ENCODE measurements at regions not wholly inside any gene's neighbourhood (a gene's known extent, or its start where the extent isn't known, plus 50 kb on each side); places are given as distances from the start of the nearest gene placed in this dataset.
"Not testable (repeated sequence)": the region's sequence is repeated elsewhere in the genome, so short reads cannot be mapped to it uniquely, and the experiment has no call there.

DNA sequence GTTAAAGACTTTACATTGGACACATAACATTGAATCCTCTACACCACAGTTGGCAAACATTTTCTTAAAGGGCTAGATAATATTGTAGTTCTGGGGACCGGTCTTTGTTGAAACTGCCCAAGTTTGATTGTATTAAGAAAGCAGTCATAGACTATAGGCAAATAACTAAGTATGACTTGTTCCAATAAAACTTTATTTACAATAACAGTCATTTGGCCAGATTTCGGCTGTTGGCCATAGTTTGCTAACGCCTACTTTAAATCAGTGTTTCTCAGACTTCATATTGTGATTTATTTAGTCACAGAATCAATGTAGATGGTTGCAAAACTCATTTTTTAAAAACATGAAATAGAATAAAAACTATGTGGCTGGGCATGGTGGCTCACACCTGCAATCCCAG lies 531.8 kb downstream of the XYLT1 start:
- intact Hi-C loops (cut with DNase I; ENCODE audit: low total_unique reads) (no loop called here), in situ Hi-C loops (cut with MboI; ENCODE audit: low pct_ligation_motif_present in 1 of 4, low pct_unique_long_range_greater_than_20kb in 1 of 4, low sequenced_read_pairs in 3 of 4) (no loop called here)
- Histone ChIP-seq H3K36me3 (no peaks in the 10 kb centered on the region), H3K9me3 (no peaks in the 10 kb centered on the region), H3K27ac (no peak overlapping the region), H3K4me3 (no peak overlapping the region), H3K4me1 (no peaks in the 10 kb centered on the region), H3K27me3 (peaks cover 37% of the 10 kb centered on the region)
- TF ChIP-seq, protein P1, sequence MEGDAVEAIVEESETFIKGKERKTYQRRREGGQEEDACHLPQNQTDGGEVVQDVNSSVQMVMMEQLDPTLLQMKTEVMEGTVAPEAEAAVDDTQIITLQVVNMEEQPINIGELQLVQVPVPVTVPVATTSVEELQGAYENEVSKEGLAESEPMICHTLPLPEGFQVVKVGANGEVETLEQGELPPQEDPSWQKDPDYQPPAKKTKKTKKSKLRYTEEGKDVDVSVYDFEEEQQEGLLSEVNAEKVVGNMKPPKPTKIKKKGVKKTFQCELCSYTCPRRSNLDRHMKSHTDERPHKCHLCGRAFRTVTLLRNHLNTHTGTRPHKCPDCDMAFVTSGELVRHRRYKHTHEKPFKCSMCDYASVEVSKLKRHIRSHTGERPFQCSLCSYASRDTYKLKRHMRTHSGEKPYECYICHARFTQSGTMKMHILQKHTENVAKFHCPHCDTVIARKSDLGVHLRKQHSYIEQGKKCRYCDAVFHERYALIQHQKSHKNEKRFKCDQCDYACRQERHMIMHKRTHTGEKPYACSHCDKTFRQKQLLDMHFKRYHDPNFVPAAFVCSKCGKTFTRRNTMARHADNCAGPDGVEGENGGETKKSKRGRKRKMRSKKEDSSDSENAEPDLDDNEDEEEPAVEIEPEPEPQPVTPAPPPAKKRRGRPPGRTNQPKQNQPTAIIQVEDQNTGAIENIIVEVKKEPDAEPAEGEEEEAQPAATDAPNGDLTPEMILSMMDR (IDR thresholded peaks at IDR 0.05) = no peak
- no peak for TF ChIP-seq EP300 (IDR thresholded peaks at IDR 0.05; ENCODE audit: low read depth)
- TF ChIP-seq POLR2A (IDR thresholded peaks at IDR 0.05) = no peak
- TF ChIP-seq POLR2AphosphoS5 (IDR thresholded peaks at IDR 0.05) = no peak
- DNase-seq = no peak
- 84 to 90% methylated on average over 3 of the region's 3 CpGs for WGBS, 2 donors (ENCODE audit: low coverage in 1 of 2)

DNA sequence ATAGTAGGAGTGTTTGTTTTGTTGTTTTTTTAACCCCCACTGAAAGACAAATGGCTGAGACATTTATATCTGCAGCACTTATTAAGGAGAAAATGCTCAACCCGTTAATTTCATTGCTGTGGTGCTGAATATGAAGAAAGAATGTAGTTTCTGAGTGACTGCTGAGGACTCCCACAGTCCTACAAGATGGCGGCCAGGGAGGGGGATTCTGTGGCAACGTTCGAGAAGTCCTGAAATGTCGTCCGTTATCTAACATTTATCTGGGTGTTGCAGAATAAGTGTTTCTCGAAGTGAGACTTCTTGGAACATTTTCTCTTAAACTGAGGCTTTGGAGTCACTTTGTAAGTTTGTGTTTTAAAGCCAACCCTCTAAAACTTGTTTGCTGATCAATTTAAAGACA lies 530.4 kb downstream of the XYLT1 start:
- no peak overlapping the region for H3K27ac ChIP-seq
- H3K4me1 ChIP-seq = no peaks in the 10 kb centered on the region
- no peaks in the 10 kb centered on the region for H3K9me3 ChIP-seq
- TF ChIP-seq, protein P1 (IDR thresholded peaks at IDR 0.05) = no peak
- no peak for TF ChIP-seq POLR2A (IDR thresholded peaks at IDR 0.05)
- WGBS, 2 donors (ENCODE audit: low coverage in 1 of 2) = 38 to 69% methylated on average over 1 to 7 of the region's 7 CpGs
- intact Hi-C loops (cut with DNase I; ENCODE audit: low total_unique reads) = no loop called here
- in situ Hi-C loops (cut with MboI; ENCODE audit: low pct_ligation_motif_present in 1 of 4, low pct_unique_long_range_greater_than_20kb in 1 of 4, low sequenced_read_pairs in 3 of 4) = loop anchor here in 1 of 4 donors (10.0 kb wide), 1 partner anchor 56 kb away; no protein-coding TSS in a partner anchor
- peaks cover 37% of the 10 kb centered on the region for H3K27me3 ChIP-seq
- no peaks in the 10 kb centered on the region for H3K36me3 ChIP-seq
- DNase-seq = no peak
- H3K4me3 ChIP-seq = no peak overlapping the region

DNA sequence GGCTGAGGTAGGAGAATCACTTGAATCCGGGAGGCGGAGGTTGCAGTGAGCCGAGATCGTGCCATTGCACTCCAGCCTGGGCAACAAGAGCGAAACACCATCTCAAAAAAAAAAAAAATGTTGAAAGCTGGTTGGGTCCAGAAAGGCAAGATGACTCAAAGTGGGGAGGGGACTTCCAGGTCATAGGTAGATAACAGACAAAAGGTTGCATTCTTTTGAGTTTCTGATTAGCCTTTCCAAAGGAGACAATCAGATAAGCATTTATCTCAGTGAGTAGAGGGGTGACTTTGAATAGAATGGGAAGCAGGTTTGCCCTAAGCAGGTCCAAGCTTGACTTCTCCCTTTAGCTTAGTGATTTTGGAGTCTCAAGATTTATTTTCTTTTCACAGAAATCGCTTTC lies 527.9 kb downstream of the XYLT1 start:
- in situ Hi-C loops (cut with MboI; ENCODE audit: low pct_ligation_motif_present in 1 of 4, low pct_unique_long_range_greater_than_20kb in 1 of 4, low sequenced_read_pairs in 3 of 4) = loop anchor here in 1 of 4 donors (10.0 kb wide), 1 partner anchor 58 kb away; no protein-coding TSS in a partner anchor
- intact Hi-C loops (cut with DNase I; ENCODE audit: low total_unique reads); H3K9me3 ChIP-seq; DNase-seq; H3K36me3 ChIP-seq; H3K4me3 ChIP-seq; H3K27ac ChIP-seq; H3K4me1 ChIP-seq: not testable (repeated sequence)
- 75 to 94% methylated on average over 1 to 6 of the region's 6 CpGs for WGBS, 2 donors (ENCODE audit: low coverage in 1 of 2)
- peaks cover 26% of the 10 kb centered on the region for H3K27me3 ChIP-seq

DNA sequence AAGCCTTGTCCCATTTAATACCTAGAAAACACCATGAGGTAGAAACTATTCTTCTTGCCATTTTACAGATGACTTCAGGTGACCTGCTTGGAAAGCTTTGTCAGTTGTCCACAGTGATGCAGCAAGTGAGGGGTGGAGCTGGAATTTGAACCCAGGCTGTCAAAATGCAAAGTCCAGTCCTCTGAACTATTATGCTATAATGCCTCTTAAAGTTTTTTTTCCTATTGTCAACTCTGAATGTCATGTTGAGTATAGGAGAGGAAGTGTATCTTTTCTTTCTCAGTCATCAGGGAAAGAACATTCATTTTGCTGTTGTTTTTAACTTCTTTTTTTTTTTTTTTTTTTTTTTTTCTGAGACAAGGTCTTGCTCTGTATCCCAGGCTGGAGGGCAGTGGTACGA lies 525.6 kb downstream of the XYLT1 start:
- Histone ChIP-seq H3K27ac (no peak overlapping the region), H3K4me3 (no peak overlapping the region), H3K36me3 (no peaks in the 10 kb centered on the region), H3K27me3 (peaks cover 13% of the 10 kb centered on the region), H3K4me1 (no peaks in the 10 kb centered on the region), H3K9me3 (no peaks in the 10 kb centered on the region)
- TF ChIP-seq EP300 (IDR thresholded peaks at IDR 0.05; ENCODE audit: low read depth) = no peak
- TF ChIP-seq, protein P1 (IDR thresholded peaks at IDR 0.05) = no peak
- no peak for TF ChIP-seq POLR2AphosphoS5 (IDR thresholded peaks at IDR 0.05)
- TF ChIP-seq POLR2A (IDR thresholded peaks at IDR 0.05) = no peak
- in situ Hi-C loops (cut with MboI; ENCODE audit: low pct_ligation_motif_present in 1 of 4, low pct_unique_long_range_greater_than_20kb in 1 of 4, low sequenced_read_pairs in 3 of 4) (loop anchor here in 1 of 4 donors (10.0 kb wide), 1 partner anchor 60 kb away; no protein-coding TSS in a partner anchor), intact Hi-C loops (cut with DNase I; ENCODE audit: low total_unique reads) (no loop called here)
- 89% methylated on average over 1 of the region's 1 CpG; no CpG with 5 or more reads in 1 of the 2 donors for WGBS, 2 donors (ENCODE audit: low coverage in 1 of 2)
- DNase-seq = no peak

DNA sequence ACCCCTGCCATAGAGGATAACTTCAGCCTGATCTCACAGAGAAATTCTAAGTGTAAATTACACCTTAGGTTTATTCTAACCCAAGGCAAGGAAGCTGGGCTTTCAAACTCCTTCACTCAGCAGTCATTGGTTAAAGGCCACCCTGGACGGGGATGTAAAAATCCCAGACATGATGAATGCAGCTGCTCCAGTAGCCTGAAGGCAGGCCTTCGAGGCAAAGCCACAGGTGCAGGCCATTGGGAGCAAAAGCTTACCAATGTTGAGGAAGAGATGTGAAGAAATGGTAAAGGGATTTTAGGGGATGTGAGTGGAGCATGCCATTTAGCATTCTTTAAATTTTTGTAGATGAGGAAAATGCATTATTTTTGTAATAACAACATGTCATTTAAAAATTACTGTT lies 514.4 kb downstream of the XYLT1 start:
- in situ Hi-C loops (cut with MboI; ENCODE audit: low pct_ligation_motif_present in 1 of 4, low pct_unique_long_range_greater_than_20kb in 1 of 4, low sequenced_read_pairs in 3 of 4) (no loop called here), intact Hi-C loops (cut with DNase I; ENCODE audit: low total_unique reads) (no loop called here)
- no peaks in the 10 kb centered on the region for H3K27me3 ChIP-seq
- H3K27ac ChIP-seq = no peak overlapping the region
- no peaks in the 10 kb centered on the region for H3K36me3 ChIP-seq
- WGBS, 2 donors (ENCODE audit: low coverage in 1 of 2) = 66 to 71% methylated on average over 1 to 2 of the region's 2 CpGs
- no peaks in the 10 kb centered on the region for H3K4me1 ChIP-seq
- no peak overlapping the region for H3K4me3 ChIP-seq
- DNase-seq = no peak
- no peaks in the 10 kb centered on the region for H3K9me3 ChIP-seq
- TF ChIP-seq POLR2A (IDR thresholded peaks at IDR 0.05) (no peak), EP300 (IDR thresholded peaks at IDR 0.05; ENCODE audit: low read depth) (no peak), POLR2AphosphoS5 (IDR thresholded peaks at IDR 0.05) (no peak)
- TF ChIP-seq, protein P1 (IDR thresholded peaks at IDR 0.05) = no peak
